HG03457 (cell line): ENCODE measurements at regions not wholly inside any gene's neighbourhood (a gene's known extent, or its start where the extent isn't known, plus 50 kb on each side); places are given as distances from the start of the nearest gene placed in this dataset.
"Not testable (repeated sequence)": the region's sequence is repeated elsewhere in the genome, so short reads cannot be mapped to it uniquely, and the experiment has no call there.

ENCODE experiments used
- ATAC-seq: cut with Tn5 transposase; IDR thresholded peaks from one replicate; pipeline ENCODE4 v1.9.1; 2021; ENCODE audit warnings: moderate number of reproducible peaks; ENCODE audit not compliant: unreplicated experiment

GRCh38 chr12:72839696-72840095 is 567.5 kb downstream of the TRHDE start:
- ATAC-seq = no peak

- ATAC-seq = no peak
Observed at GRCh38 chr12:72863671-72864070, 591.5 kb downstream of the TRHDE start.

- ATAC-seq = no peak
Observed at GRCh38 chr12:72865921-72866320, 593.8 kb downstream of the TRHDE start.

GRCh38 chr12:72869024-72869423 is 596.9 kb downstream of the TRHDE start:
- ATAC-seq = no peak

- no peak for ATAC-seq
Observed at GRCh38 chr12:72872238-72872887, 600.2 kb downstream of the TRHDE start.

- ATAC-seq = no peak
Observed at GRCh38 chr12:72872996-72873395, 600.8 kb downstream of the TRHDE start.

- no peak for ATAC-seq
Observed at GRCh38 chr12:72876092-72876491, 603.9 kb downstream of the TRHDE start.

GRCh38 chr12:72888693-72889092 is 616.5 kb downstream of the TRHDE start:
- ATAC-seq = no peak

- no peak for ATAC-seq
Observed at GRCh38 chr12:72889791-72890190, 617.6 kb downstream of the TRHDE start.

- no peak for ATAC-seq
Observed at GRCh38 chr12:72901685-72902084, 629.5 kb downstream of the TRHDE start.

- ATAC-seq = no peak
Observed at GRCh38 chr12:72925716-72926115, 653.5 kb downstream of the TRHDE start.

GRCh38 chr12:72931838-72932237 is 659.7 kb downstream of the TRHDE start:
- not testable (repeated sequence) for ATAC-seq

- ATAC-seq = no peak
Observed at GRCh38 chr12:72937486-72937885, 665.3 kb downstream of the TRHDE start.

- no peak for ATAC-seq
Observed at GRCh38 chr12:72957454-72957853, 685.3 kb downstream of the TRHDE start.

- ATAC-seq = no peak
Observed at GRCh38 chr12:72966684-72967083, 694.5 kb downstream of the TRHDE start.

GRCh38 chr12:72974954-72975555 is 702.9 kb downstream of the TRHDE start:
- ATAC-seq = no peak

- no peak for ATAC-seq
Observed at GRCh38 chr12:72978999-72979398, 706.8 kb downstream of the TRHDE start.

- no peak for ATAC-seq
Observed at GRCh38 chr12:72982356-72982755, 710.2 kb downstream of the TRHDE start.

GRCh38 chr12:72986963-72987362 is 714.8 kb downstream of the TRHDE start:
- no peak for ATAC-seq

- no peak for ATAC-seq
Observed at GRCh38 chr12:72989458-72989947, 717.3 kb downstream of the TRHDE start.

- ATAC-seq = not testable (repeated sequence)
Observed at GRCh38 chr12:72995029-72995428, 722.9 kb downstream of the TRHDE start.

- ATAC-seq = no peak
Observed at GRCh38 chr12:72995616-72996015, 723.4 kb downstream of the TRHDE start.

- ATAC-seq = not testable (repeated sequence)
Observed at GRCh38 chr12:73001806-73002205, 729.6 kb downstream of the TRHDE start.
